Adrenal gland (tissue), 9 donors: ENCODE measurements at regions not wholly inside any gene's neighbourhood (a gene's known extent, or its start where the extent isn't known, plus 50 kb on each side); places are given as distances from the start of the nearest gene placed in this dataset.

Experiments
- DNase-seq, 7 donors: peaks; one replicate each; pipeline ENCODE4 v3.0.0-alpha.2; 2019 to 2020
- H3K27ac ChIP-seq, 5 donors: fragments of 200-600 bp; sonication (generic) in 4 of 5; 1 replicate in 3 of 5; 2 replicates in 2 of 5; pipeline versions ENCODE4 v1.5.1 to v1.8.0; 2016 to 2020; ENCODE audit warnings: mild to moderate bottlenecking in 1 of 5
- H3K27me3 ChIP-seq: fragments of 200-600 bp; 2 replicates; pipeline ENCODE4 v1.8.0; 2021
- H3K36me3 ChIP-seq, 2 donors: fragments of 200-600 bp; replicated peaks in 1 of 2; 1 replicate in 1 of 2; 2 replicates in 1 of 2; pipeline versions ENCODE4 v1.5.1 to v1.8.0; 2018 to 2022
- H3K4me1 ChIP-seq, 2 donors: fragments of 200-600 bp; replicated peaks in 1 of 2; 1 replicate in 1 of 2; 2 replicates in 1 of 2; pipeline versions ENCODE4 v1.5.1 to v1.8.0; 2018 to 2021
- H3K4me3 ChIP-seq, 4 donors: fragments of 200-600 bp; sonication (generic) in 3 of 4; one replicate each; pipeline ENCODE4 v1.5.1; 2016 to 2018
- H3K9me3 ChIP-seq, 3 donors: fragments of 200-600 bp; sonication (generic) in 1 of 3; replicated peaks in 1 of 3; 1 replicate in 2 of 3; 2 replicates in 1 of 3; pipeline versions ENCODE4 v1.5.1 to v1.8.0; 2016 to 2021
- CTCF ChIP-seq, 6 experiments: fragments of 450-650 bp in 4 of 6; fragments of 200-600 bp in 2 of 6; sonication (generic) in 1 of 6; IDR thresholded peaks; 1 replicate in 5 of 6; 2 replicates in 1 of 6; pipeline versions ENCODE4 v1.5.1 to v1.8.0; 2016 to 2021; ENCODE audit warnings: antibody characterized with exemption in 6 of 6, mild to moderate bottlenecking in 2 of 6, moderate library complexity in 1 of 6
- POLR2A ChIP-seq, 2 donors: fragments of 450-650 bp; IDR thresholded peaks; one replicate each; pipeline ENCODE4 v1.6.1; 2017; ENCODE audit warnings: antibody characterized with exemption in 2 of 2, mild to moderate bottlenecking in 2 of 2, moderate library complexity in 1 of 2
- WGBS, 4 donors: extraction: QIAGEN DNeasy Blood & Tissue Kit in 2 of 4; methylation state at CpG; one replicate each; pipeline versions ENCODE4 v1.1.5 to v1.1.7; 2013 to 2017; 5-methylcytosine and 5-hydroxymethylcytosine counted together
- intact Hi-C, 2 donors: fragments of 100-400 bp; cut with DNase I; formaldehyde crosslinking; loops; one replicate each; pipeline versions ENCODE4 v1.14.1 to v1.15.0; 2022 to 2023
- donor health status: healthy with polysubstance abuse.
- donor health status: Bipolar disorder and iron deficiency.
- donor health status: DM: yes; HTN: yes; CAD: no.
- donor health status: DM: no; HTN: no; CAD: no.
- donor health status: DM: no; HTN: no; CAD: no.

GRCh38 chr2:36044411-36044810 is 311.2 kb upstream of the CRIM1 start:
- TF ChIP-seq POLR2A (IDR thresholded peaks at IDR 0.05) (no peak), CTCF (IDR thresholded peaks at IDR 0.05) (no peak)
- no peaks in the 10 kb centered on the region for H3K4me1 ChIP-seq
- no peak overlapping the region for H3K4me3 ChIP-seq
- H3K9me3 ChIP-seq: no peaks in the 10 kb centered on the region
- intact Hi-C loops: no loop called here
- DNase-seq: no peak
- no peak overlapping the region for H3K27ac ChIP-seq
- no peaks in the 10 kb centered on the region for H3K36me3 ChIP-seq
- H3K27me3 ChIP-seq: no peaks in the 10 kb centered on the region
- WGBS, 4 donors: 78 to 91% (median 86%) methylated on average over 4 of the region's 4 CpGs

GRCh38 chr2:36035137-36035536 is 320.4 kb upstream of the CRIM1 start:
- no peak for DNase-seq
- no peaks in the 10 kb centered on the region for H3K4me1 ChIP-seq
- H3K27me3 ChIP-seq: no peaks in the 10 kb centered on the region
- H3K4me3 ChIP-seq: no peak overlapping the region
- TF ChIP-seq CTCF (IDR thresholded peaks at IDR 0.05) (no peak), POLR2A (IDR thresholded peaks at IDR 0.05) (no peak)
- no peak overlapping the region for H3K27ac ChIP-seq
- intact Hi-C loops: no loop called here
- no peaks in the 10 kb centered on the region for H3K9me3 ChIP-seq
- WGBS, 4 donors: 54 to 64% (median 58%) methylated on average over 3 of the region's 3 CpGs
- no peaks in the 10 kb centered on the region for H3K36me3 ChIP-seq

- intact Hi-C loops: no loop called here
- WGBS, 4 donors: 44 to 67% (median 51%) methylated on average over 3 of the region's 3 CpGs
- no peaks in the 10 kb centered on the region for H3K36me3 ChIP-seq
- H3K9me3 ChIP-seq: no peaks in the 10 kb centered on the region
- DNase-seq: no peak
- no peak for TF ChIP-seq POLR2A (IDR thresholded peaks at IDR 0.05)
- TF ChIP-seq CTCF (IDR thresholded peaks at IDR 0.05): no peak
- no peak overlapping the region for H3K4me3 ChIP-seq
- no peaks in the 10 kb centered on the region for H3K4me1 ChIP-seq
- H3K27ac ChIP-seq: no peak overlapping the region
- H3K27me3 ChIP-seq: no peaks in the 10 kb centered on the region
Observed at GRCh38 chr2:36032046-36032445, 323.5 kb upstream of the CRIM1 start.

GRCh38 chr2:36031471-36031870 is 324.1 kb upstream of the CRIM1 start:
- no peaks in the 10 kb centered on the region for H3K9me3 ChIP-seq
- H3K27me3 ChIP-seq: no peaks in the 10 kb centered on the region
- DNase-seq: no peak
- H3K36me3 ChIP-seq: no peaks in the 10 kb centered on the region
- no peaks in the 10 kb centered on the region for H3K4me1 ChIP-seq
- intact Hi-C loops: no loop called here
- no peak overlapping the region for H3K4me3 ChIP-seq
- TF ChIP-seq POLR2A (IDR thresholded peaks at IDR 0.05) (no peak), CTCF (IDR thresholded peaks at IDR 0.05) (no peak)
- no peak overlapping the region for H3K27ac ChIP-seq
- 0 to 47% (median 0%) methylated on average over 1 of the region's 1 CpG; no CpG with 5 or more reads in 1 of the 4 donors for WGBS, 4 donors
